Upper lobe of right lung (tissue), 1 donor: ENCODE measurements at regions not wholly inside any gene's neighbourhood (a gene's known extent, or its start where the extent isn't known, plus 50 kb on each side); places are given as distances from the start of the nearest gene placed in this dataset.
"Not testable (repeated sequence)": the region's sequence is repeated elsewhere in the genome, so short reads cannot be mapped to it uniquely, and the experiment has no call there.

ENCODE experiments used
- ATAC-seq: fragments of 200-7000 bp; cut with Tn5 transposase; one replicate; pipeline ENCODE4 v1.9.1; 2020; ENCODE audit warnings: mild to moderate bottlenecking, moderate library complexity
- DNase-seq: peaks from one replicate; pipeline ENCODE4 v3.0.0-alpha.2; 2020
- H3K27ac ChIP-seq: fragments of 200-600 bp; one replicate; pipeline ENCODE4 v1.8.0; 2022
- H3K27me3 ChIP-seq: fragments of 200-600 bp; one replicate; pipeline ENCODE4 v1.8.0; 2022; ENCODE audit warnings: mild to moderate bottlenecking
- H3K36me3 ChIP-seq: fragments of 200-600 bp; one replicate; pipeline ENCODE4 v1.8.0; 2022
- H3K4me1 ChIP-seq: fragments of 200-600 bp; one replicate; pipeline ENCODE4 v1.8.0; 2022
- H3K4me3 ChIP-seq: fragments of 200-600 bp; one replicate; pipeline ENCODE4 v1.8.0; 2022; ENCODE audit warnings: mild to moderate bottlenecking
- H3K9me3 ChIP-seq: fragments of 200-600 bp; one replicate; pipeline ENCODE4 v1.8.0; 2022
- intact Hi-C: fragments of 100-400 bp; cut with DNase I; formaldehyde crosslinking; loops from one replicate; pipeline ENCODE4 v1.11.0; 2022
- donor health status: DM: no; HTN: yes; CAD: no; lungs with severe emphysema.

DNA sequence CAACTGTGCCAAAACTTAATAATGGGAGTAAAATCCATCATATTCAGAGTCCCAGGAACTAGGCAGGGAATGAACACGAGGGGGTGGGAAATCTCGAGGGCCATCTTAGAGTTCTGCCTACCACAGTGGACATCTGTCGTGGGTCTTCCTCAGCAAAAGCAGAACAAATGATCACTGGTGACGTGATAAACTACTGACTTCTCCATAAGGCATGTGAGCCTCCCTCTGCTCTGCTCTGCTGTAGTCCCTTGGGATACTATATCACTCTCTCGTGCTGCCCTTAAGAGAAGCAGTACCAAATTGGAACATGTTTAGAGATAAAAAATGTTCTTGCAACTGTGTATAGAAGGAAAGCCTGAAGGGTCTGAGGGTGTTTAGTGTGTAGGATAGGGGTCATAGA, 180.5 kb downstream of the SPDYE17 start:
- H3K36me3 ChIP-seq, ATAC-seq, H3K27ac ChIP-seq, H3K4me1 ChIP-seq, DNase-seq, H3K27me3 ChIP-seq, H3K4me3 ChIP-seq, H3K9me3 ChIP-seq, intact Hi-C loops: not testable (repeated sequence)

- H3K36me3 ChIP-seq, H3K4me3 ChIP-seq, DNase-seq, H3K4me1 ChIP-seq, H3K9me3 ChIP-seq, H3K27me3 ChIP-seq, intact Hi-C loops, ATAC-seq, H3K27ac ChIP-seq: not testable (repeated sequence)
Observed at GRCh38 chr7:76849887-76850563, 182.1 kb downstream of the SPDYE17 start.

GRCh38 chr7:76839879-76840278, 192.3 kb downstream of the SPDYE17 start:
- H3K9me3 ChIP-seq, intact Hi-C loops, H3K27me3 ChIP-seq, H3K36me3 ChIP-seq, DNase-seq, ATAC-seq, H3K4me1 ChIP-seq, H3K27ac ChIP-seq, H3K4me3 ChIP-seq: not testable (repeated sequence)

GRCh38 chr7:76839214-76839613, 192.9 kb downstream of the SPDYE17 start:
- H3K27ac ChIP-seq, H3K27me3 ChIP-seq, ATAC-seq, H3K36me3 ChIP-seq, H3K9me3 ChIP-seq, H3K4me3 ChIP-seq, H3K4me1 ChIP-seq, DNase-seq, intact Hi-C loops: not testable (repeated sequence)

DNA sequence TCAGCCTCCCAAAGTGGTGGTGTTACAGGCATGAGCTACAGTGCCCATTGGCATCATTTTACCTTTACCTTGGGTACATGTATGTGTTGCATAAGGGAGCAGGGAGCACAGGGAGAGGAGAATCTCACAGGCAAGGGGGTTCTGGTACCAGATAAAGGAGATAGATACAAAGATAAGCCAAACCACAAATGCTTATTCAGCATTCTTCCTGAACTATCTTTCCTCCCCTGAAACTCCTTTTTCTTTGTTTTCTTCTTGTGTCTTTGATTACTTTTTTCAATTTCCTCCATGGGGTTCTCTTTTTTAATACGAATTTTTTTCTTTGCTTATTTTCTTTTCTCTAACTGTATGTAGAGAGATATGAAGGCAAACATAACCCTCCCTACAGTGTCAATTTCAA, 193.8 kb downstream of the SPDYE17 start:
- H3K4me1 ChIP-seq, H3K27ac ChIP-seq, H3K27me3 ChIP-seq, H3K4me3 ChIP-seq, H3K36me3 ChIP-seq, H3K9me3 ChIP-seq, DNase-seq, ATAC-seq, intact Hi-C loops: not testable (repeated sequence)

GRCh38 chr7:76829233-76829632, 202.2 kb upstream of the POMZP3 start:
- intact Hi-C loops, H3K27me3 ChIP-seq, H3K27ac ChIP-seq, H3K9me3 ChIP-seq, H3K36me3 ChIP-seq, H3K4me3 ChIP-seq, DNase-seq, ATAC-seq, H3K4me1 ChIP-seq: not testable (repeated sequence)

GRCh38 chr7:76826181-76826580, 199.1 kb upstream of the POMZP3 start:
- H3K27me3 ChIP-seq, H3K9me3 ChIP-seq, H3K36me3 ChIP-seq, H3K4me1 ChIP-seq, H3K4me3 ChIP-seq, ATAC-seq, H3K27ac ChIP-seq, intact Hi-C loops, DNase-seq: not testable (repeated sequence)

- H3K4me1 ChIP-seq, DNase-seq, H3K4me3 ChIP-seq, H3K27me3 ChIP-seq, H3K36me3 ChIP-seq, H3K9me3 ChIP-seq, H3K27ac ChIP-seq, intact Hi-C loops, ATAC-seq: not testable (repeated sequence)
Observed at GRCh38 chr7:76809856-76810255, 182.8 kb upstream of the POMZP3 start.

DNA sequence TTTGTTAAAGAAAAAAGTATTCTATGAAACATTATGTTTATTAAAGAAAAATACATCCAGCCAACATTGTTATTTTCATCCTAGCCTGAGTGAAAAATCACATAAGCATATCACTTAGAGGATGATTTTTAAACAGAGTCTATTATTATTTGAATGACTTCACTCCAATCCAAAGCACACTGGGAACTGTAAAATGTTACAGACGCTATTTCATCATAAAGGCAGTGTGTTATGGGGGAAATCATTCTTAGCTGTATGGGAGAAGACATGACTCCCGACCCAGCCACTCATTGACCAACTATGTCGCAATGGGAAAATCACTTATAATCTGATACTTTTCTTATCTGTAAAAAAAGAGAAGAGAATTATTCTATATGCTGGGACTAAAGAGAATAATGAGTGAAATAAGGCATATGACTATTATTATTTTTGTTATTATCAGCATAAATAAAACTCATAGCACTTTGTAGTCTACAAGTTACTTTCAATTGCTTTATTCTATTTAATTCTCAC, 180.6 kb upstream of the POMZP3 start:
- H3K9me3 ChIP-seq, intact Hi-C loops, H3K27ac ChIP-seq, H3K4me3 ChIP-seq, H3K36me3 ChIP-seq, H3K4me1 ChIP-seq, ATAC-seq, DNase-seq, H3K27me3 ChIP-seq: not testable (repeated sequence)

- H3K9me3 ChIP-seq, H3K36me3 ChIP-seq, ATAC-seq, H3K4me1 ChIP-seq, H3K27ac ChIP-seq, H3K27me3 ChIP-seq, intact Hi-C loops, H3K4me3 ChIP-seq, DNase-seq: not testable (repeated sequence)
Observed at GRCh38 chr7:76806460-76806859, 179.4 kb upstream of the POMZP3 start.

DNA sequence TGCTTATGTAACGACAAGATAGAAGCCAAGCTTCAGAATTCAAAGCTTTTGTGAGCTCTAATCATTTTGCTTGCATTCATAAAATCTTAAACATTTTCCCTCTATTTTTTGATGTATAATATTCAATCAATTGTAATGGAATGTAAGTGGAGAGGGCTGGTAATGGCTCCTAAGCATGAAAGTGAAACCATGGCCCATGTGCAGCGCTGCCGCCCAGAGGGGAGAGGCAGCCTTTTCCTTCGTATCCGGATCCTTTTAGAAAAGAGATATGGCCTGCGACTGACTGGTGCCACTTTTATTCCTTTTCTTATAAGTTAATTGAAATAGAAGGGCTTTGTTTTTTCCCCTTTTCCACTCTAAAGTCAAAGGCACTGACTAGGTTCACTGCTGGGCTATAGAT, 178.9 kb upstream of the POMZP3 start:
- H3K9me3 ChIP-seq, H3K27me3 ChIP-seq, H3K27ac ChIP-seq, intact Hi-C loops, DNase-seq, H3K4me3 ChIP-seq, H3K36me3 ChIP-seq, H3K4me1 ChIP-seq: not testable (repeated sequence)
- ATAC-seq = peak; percentile 43

DNA sequence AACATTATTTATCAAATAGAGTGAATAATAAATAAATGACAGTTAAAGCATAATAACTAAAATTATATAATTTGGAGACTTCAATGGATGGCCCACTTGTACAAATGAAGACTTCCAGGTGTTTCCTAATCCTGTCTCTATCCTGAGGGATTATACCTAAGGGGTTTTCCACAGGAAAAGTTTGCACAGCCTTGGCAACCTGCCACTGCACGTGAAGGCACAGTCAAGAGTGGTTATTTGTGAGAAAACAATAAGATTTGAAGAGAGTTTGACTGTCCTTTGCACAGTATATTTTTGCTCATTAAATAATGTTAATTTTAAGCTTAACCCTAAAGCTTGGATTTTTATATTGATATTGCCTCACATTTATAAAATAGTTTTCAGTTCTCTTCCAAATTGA, 178.2 kb upstream of the POMZP3 start:
- H3K4me3 ChIP-seq, ATAC-seq, H3K27ac ChIP-seq, H3K9me3 ChIP-seq, intact Hi-C loops, H3K4me1 ChIP-seq, DNase-seq, H3K36me3 ChIP-seq, H3K27me3 ChIP-seq: not testable (repeated sequence)

GRCh38 chr7:76797639-76798038, 170.6 kb upstream of the POMZP3 start:
- ATAC-seq, intact Hi-C loops, DNase-seq, H3K4me3 ChIP-seq, H3K36me3 ChIP-seq, H3K27me3 ChIP-seq, H3K4me1 ChIP-seq, H3K9me3 ChIP-seq, H3K27ac ChIP-seq: not testable (repeated sequence)

DNA sequence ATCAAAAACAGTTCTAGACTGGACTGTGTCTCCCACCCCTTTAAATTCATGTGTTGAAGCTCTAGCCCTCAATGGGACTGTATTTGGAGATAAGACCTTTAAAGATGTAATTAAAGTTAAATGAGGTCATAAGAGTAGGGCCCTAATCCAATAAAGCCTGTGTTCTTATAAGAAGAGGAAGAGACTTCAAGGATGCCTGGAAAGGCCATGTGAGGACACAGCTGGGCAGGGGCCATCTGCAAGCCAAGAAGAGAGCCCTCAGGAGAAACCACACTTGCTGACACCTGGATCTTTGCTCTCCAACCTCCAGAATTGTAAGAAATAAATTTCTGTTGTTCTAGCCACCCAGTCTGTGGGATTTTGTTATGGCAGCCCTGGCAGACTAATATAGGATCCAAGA, 153.6 kb upstream of the POMZP3 start:
- H3K36me3 ChIP-seq, H3K4me3 ChIP-seq, intact Hi-C loops, H3K27ac ChIP-seq, H3K4me1 ChIP-seq, H3K9me3 ChIP-seq, DNase-seq, ATAC-seq, H3K27me3 ChIP-seq: not testable (repeated sequence)

- H3K4me3 ChIP-seq, H3K4me1 ChIP-seq, ATAC-seq, intact Hi-C loops, DNase-seq, H3K27me3 ChIP-seq, H3K27ac ChIP-seq, H3K36me3 ChIP-seq, H3K9me3 ChIP-seq: not testable (repeated sequence)
Observed at GRCh38 chr7:76774279-76774678, 147.2 kb upstream of the POMZP3 start.
